ENCODE measurements at regions not wholly inside any gene's neighbourhood (a gene's known extent, or its start where the extent isn't known, plus 50 kb on each side); places are given as distances from the start of the nearest gene placed in this dataset.

DNA sequence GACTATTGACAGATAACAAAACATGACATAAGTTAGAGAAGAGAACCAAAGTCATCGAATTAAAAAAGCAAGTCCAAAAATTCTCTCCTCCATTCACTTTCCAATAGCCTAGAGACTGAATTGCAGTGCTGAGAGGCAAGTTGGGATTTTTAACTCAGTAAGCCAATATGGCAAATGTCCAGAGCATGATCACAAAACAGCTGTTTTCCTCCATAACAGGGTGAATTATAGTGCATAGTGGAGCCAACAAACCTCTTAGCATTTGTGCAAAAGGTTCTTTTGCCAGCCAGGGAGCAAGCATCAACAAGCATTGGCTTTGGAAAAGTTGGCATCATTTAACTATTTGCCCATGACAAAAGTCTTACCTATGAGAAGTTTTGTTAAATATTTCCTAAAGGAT lies 458.8 kb upstream of the NOVA1 start:
- no peak for DNase-seq
- Histone ChIP-seq H3K27ac (ENCODE audit: low read length) (no peak overlapping the region), H3K27me3 (ENCODE audit: insufficient read depth, low read length, poor library complexity) (no peaks in the 10 kb centered on the region), H3K4me1 (ENCODE audit: insufficient read depth, low read length) (no peaks in the 10 kb centered on the region), H3K9ac (ENCODE audit: low read depth, low read length) (no peak overlapping the region), H4K20me1 (ENCODE audit: insufficient read depth, low read length) (no peaks in the 10 kb centered on the region), H3K9me3 (ENCODE audit: insufficient read depth, low read length, severe bottlenecking) (no peaks in the 10 kb centered on the region), H3K79me2 (ENCODE audit: insufficient read depth, low read length) (no peaks in the 10 kb centered on the region), H3K4me3 (ENCODE audit: low read depth in 1 of 2, low read length in 2 of 2) (no peak overlapping the region), H3K36me3 (ENCODE audit: insufficient read depth, low read length) (no peaks in the 10 kb centered on the region), H2AFZ (ENCODE audit: low read depth, low read length) (no peak overlapping the region), H3K4me2 (ENCODE audit: insufficient read depth, low read length) (no peak overlapping the region)
- no peak for ATAC-seq (ENCODE audit: insufficient read depth, low read depth)
- TF ChIP-seq, protein P1, sequence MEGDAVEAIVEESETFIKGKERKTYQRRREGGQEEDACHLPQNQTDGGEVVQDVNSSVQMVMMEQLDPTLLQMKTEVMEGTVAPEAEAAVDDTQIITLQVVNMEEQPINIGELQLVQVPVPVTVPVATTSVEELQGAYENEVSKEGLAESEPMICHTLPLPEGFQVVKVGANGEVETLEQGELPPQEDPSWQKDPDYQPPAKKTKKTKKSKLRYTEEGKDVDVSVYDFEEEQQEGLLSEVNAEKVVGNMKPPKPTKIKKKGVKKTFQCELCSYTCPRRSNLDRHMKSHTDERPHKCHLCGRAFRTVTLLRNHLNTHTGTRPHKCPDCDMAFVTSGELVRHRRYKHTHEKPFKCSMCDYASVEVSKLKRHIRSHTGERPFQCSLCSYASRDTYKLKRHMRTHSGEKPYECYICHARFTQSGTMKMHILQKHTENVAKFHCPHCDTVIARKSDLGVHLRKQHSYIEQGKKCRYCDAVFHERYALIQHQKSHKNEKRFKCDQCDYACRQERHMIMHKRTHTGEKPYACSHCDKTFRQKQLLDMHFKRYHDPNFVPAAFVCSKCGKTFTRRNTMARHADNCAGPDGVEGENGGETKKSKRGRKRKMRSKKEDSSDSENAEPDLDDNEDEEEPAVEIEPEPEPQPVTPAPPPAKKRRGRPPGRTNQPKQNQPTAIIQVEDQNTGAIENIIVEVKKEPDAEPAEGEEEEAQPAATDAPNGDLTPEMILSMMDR (IDR thresholded peaks at IDR 0.05; ENCODE audit: borderline replicate concordance, extremely low read depth, low read length, poor library complexity, severe bottlenecking): no peak
- TF ChIP-seq EZH2 (IDR thresholded peaks at IDR 0.05; ENCODE audit: borderline replicate concordance, low read depth, low read length, severe bottlenecking): no peak

DNA sequence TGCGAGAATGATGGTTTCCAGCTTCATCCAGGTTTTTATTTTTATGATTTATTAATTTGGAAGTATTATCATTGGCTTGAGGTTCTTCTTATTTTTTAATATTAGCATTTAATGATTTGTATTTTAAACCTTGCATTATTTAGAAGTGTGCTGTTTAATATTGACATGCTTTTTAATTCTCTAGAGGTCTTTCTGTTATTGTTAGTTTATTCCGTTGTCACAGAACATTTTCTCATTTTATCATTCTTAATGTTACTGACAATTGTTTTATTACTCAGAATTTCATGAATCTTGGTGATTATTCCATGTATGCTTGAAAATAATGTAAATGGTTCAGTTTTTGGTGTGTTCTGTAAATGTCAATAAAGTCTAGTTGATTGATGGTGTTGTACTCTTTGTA lies 463.5 kb upstream of the NOVA1 start:
- no peak overlapping the region for H3K4me2 ChIP-seq (ENCODE audit: insufficient read depth, low read length)
- DNase-seq (no peak), ATAC-seq (ENCODE audit: insufficient read depth, low read depth) (no peak)
- H3K9ac ChIP-seq (ENCODE audit: low read depth, low read length): no peak overlapping the region
- no peaks in the 10 kb centered on the region for H3K36me3 ChIP-seq (ENCODE audit: insufficient read depth, low read length)
- no peak overlapping the region for H3K27ac ChIP-seq (ENCODE audit: low read length)
- no peak overlapping the region for H3K4me3 ChIP-seq (ENCODE audit: low read depth in 1 of 2, low read length in 2 of 2)
- no peaks in the 10 kb centered on the region for H3K9me3 ChIP-seq (ENCODE audit: insufficient read depth, low read length, severe bottlenecking)
- no peaks in the 10 kb centered on the region for H3K4me1 ChIP-seq (ENCODE audit: insufficient read depth, low read length)
- H3K27me3 ChIP-seq (ENCODE audit: insufficient read depth, low read length, poor library complexity): no peaks in the 10 kb centered on the region
- no peak overlapping the region for H2AFZ ChIP-seq (ENCODE audit: low read depth, low read length)
- TF ChIP-seq, protein P1 (IDR thresholded peaks at IDR 0.05; ENCODE audit: borderline replicate concordance, extremely low read depth, low read length, poor library complexity, severe bottlenecking): no peak
- TF ChIP-seq EZH2 (IDR thresholded peaks at IDR 0.05; ENCODE audit: borderline replicate concordance, low read depth, low read length, severe bottlenecking): no peak
- H4K20me1 ChIP-seq (ENCODE audit: insufficient read depth, low read length): no peaks in the 10 kb centered on the region
- no peaks in the 10 kb centered on the region for H3K79me2 ChIP-seq (ENCODE audit: insufficient read depth, low read length)

- no peak overlapping the region for H3K9ac ChIP-seq (ENCODE audit: low read depth, low read length)
- no peaks in the 10 kb centered on the region for H3K79me2 ChIP-seq (ENCODE audit: insufficient read depth, low read length)
- no peak overlapping the region for H3K4me2 ChIP-seq (ENCODE audit: insufficient read depth, low read length)
- no peaks in the 10 kb centered on the region for H3K9me3 ChIP-seq (ENCODE audit: insufficient read depth, low read length, severe bottlenecking)
- TF ChIP-seq, protein P1 (IDR thresholded peaks at IDR 0.05; ENCODE audit: borderline replicate concordance, extremely low read depth, low read length, poor library complexity, severe bottlenecking): no peak
- TF ChIP-seq EZH2 (IDR thresholded peaks at IDR 0.05; ENCODE audit: borderline replicate concordance, low read depth, low read length, severe bottlenecking): no peak
- no peaks in the 10 kb centered on the region for H4K20me1 ChIP-seq (ENCODE audit: insufficient read depth, low read length)
- no peaks in the 10 kb centered on the region for H3K4me1 ChIP-seq (ENCODE audit: insufficient read depth, low read length)
- no peak overlapping the region for H3K4me3 ChIP-seq (ENCODE audit: low read depth in 1 of 2, low read length in 2 of 2)
- ATAC-seq (ENCODE audit: insufficient read depth, low read depth): no peak
- H3K27me3 ChIP-seq (ENCODE audit: insufficient read depth, low read length, poor library complexity): no peaks in the 10 kb centered on the region
- H2AFZ ChIP-seq (ENCODE audit: low read depth, low read length): no peak overlapping the region
- no peak overlapping the region for H3K27ac ChIP-seq (ENCODE audit: low read length)
- no peaks in the 10 kb centered on the region for H3K36me3 ChIP-seq (ENCODE audit: insufficient read depth, low read length)
- no peak for DNase-seq
Observed at GRCh38 chr14:27063959-27064358, 466.1 kb upstream of the NOVA1 start.

DNA sequence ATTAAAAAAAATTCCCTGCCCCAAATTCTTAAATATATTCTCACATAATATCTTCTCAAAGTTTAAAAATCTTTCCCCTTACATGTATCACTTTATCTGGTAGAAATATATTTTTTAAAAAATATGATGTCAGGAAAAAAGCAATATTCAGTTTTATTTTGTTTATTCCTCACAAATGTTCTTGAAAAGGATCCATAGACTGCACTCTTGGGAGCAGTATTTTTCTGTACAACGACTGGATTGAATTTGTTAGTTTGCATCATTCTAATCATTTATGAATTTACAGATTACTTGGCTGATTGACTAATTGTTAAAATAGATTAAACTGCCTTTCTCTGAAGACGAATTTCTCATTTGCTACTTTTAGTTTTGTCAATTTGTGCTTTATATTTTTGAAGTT lies 468.1 kb upstream of the NOVA1 start:
- H3K9me3 ChIP-seq (ENCODE audit: insufficient read depth, low read length, severe bottlenecking): no peaks in the 10 kb centered on the region
- H4K20me1 ChIP-seq (ENCODE audit: insufficient read depth, low read length): no peaks in the 10 kb centered on the region
- no peak for DNase-seq
- H3K4me1 ChIP-seq (ENCODE audit: insufficient read depth, low read length): no peaks in the 10 kb centered on the region
- no peak for ATAC-seq (ENCODE audit: insufficient read depth, low read depth)
- TF ChIP-seq, protein P1 (IDR thresholded peaks at IDR 0.05; ENCODE audit: borderline replicate concordance, extremely low read depth, low read length, poor library complexity, severe bottlenecking): no peak
- TF ChIP-seq EZH2 (IDR thresholded peaks at IDR 0.05; ENCODE audit: borderline replicate concordance, low read depth, low read length, severe bottlenecking): no peak
- no peaks in the 10 kb centered on the region for H3K27me3 ChIP-seq (ENCODE audit: insufficient read depth, low read length, poor library complexity)
- no peak overlapping the region for H3K4me2 ChIP-seq (ENCODE audit: insufficient read depth, low read length)
- H3K27ac ChIP-seq (ENCODE audit: low read length): no peak overlapping the region
- H3K4me3 ChIP-seq (ENCODE audit: low read depth in 1 of 2, low read length in 2 of 2): no peak overlapping the region
- no peak overlapping the region for H2AFZ ChIP-seq (ENCODE audit: low read depth, low read length)
- no peaks in the 10 kb centered on the region for H3K79me2 ChIP-seq (ENCODE audit: insufficient read depth, low read length)
- H3K9ac ChIP-seq (ENCODE audit: low read depth, low read length): no peak overlapping the region
- H3K36me3 ChIP-seq (ENCODE audit: insufficient read depth, low read length): no peaks in the 10 kb centered on the region
